ENCODE measurements at regions not wholly inside any gene's neighbourhood (a gene's known extent, or its start where the extent isn't known, plus 50 kb on each side); places are given as distances from the start of the nearest gene placed in this dataset.

DNA sequence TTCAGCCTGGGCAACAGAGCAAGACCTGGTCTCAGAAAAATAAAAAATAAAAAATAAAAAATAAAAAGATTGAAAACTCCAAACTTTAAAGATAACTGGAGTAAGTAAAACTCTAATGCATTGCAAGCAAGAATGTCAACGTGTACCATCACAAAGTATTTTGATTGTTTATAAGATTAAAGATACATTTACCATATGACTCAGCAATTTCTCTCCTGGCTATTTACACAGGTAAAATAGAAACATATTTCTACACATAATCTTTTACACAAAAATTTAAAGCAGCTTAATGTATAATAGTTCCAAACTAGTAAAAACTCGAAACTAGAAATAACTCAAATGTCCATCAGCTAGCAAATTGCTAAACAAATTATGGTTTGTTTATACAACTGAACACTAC lies 456.1 kb upstream of the RGS18 start (continued):
- TF ChIP-seq ELF1 (tag; IDR thresholded peaks at IDR 0.05) (no peak), TAF1 (IDR thresholded peaks at IDR 0.05; ENCODE audit: control insufficient read depth, extremely low read depth, insufficient read depth, low read length, severe bottlenecking) (no peak), C11orf30 (IDR thresholded peaks at IDR 0.05; ENCODE audit: low read depth) (peak; percentile 56; the same call in 1 of the 2 replicates), RFX1 (IDR thresholded peaks at IDR 0.05) (no peak), MIER1 (IDR thresholded peaks at IDR 0.05; ENCODE audit: low read depth) (no peak), ZNF780A (CRISPR knock-in tag; IDR thresholded peaks at IDR 0.05) (no peak), MECOM (CRISPR knock-in tag; IDR thresholded peaks at IDR 0.05) (no peak), NFE2L1 (tag; IDR thresholded peaks at IDR 0.05; ENCODE audit: borderline replicate concordance, low read depth) (peak; percentile 73), TGIF2 (CRISPR knock-in tag; IDR thresholded peaks at IDR 0.05) (no peak), GABPB2 (CRISPR knock-in tag; conservative IDR thresholded peaks at IDR 0.05) (no peak), ZNF24 (IDR thresholded peaks at IDR 0.05) (no peak), PURB (CRISPR knock-in tag; IDR thresholded peaks at IDR 0.05; ENCODE audit: low read depth) (no peak), CBFA2T2 (conservative IDR thresholded peaks at IDR 0.05) (no peak), ZNF316 (IDR thresholded peaks at IDR 0.05) (peak; percentile 83), CTBP1 (IDR thresholded peaks at IDR 0.05; ENCODE audit: borderline replicate concordance) (no peak), HNRNPK (IDR thresholded peaks at IDR 0.05; ENCODE audit: low read depth, low read length, poor library complexity, severe bottlenecking) (no peak), OTX1 (CRISPR knock-in tag; IDR thresholded peaks at IDR 0.05) (no peak), MAFG (tag; conservative IDR thresholded peaks at IDR 0.05) (peak; percentile 59), ZNF77 (CRISPR knock-in tag; IDR thresholded peaks at IDR 0.05) (no peak), HDAC6 (IDR thresholded peaks at IDR 0.05; ENCODE audit: low read depth, low read length) (no peak), MAFF (IDR thresholded peaks at IDR 0.05; ENCODE audit: low read length) (peak; percentile 52; the same call in 1 of the 2 replicates), MYBL2 (IDR thresholded peaks at IDR 0.05; ENCODE audit: low read depth) (no peak), MYBL2 (CRISPR knock-in tag; IDR thresholded peaks at IDR 0.05; ENCODE audit: borderline replicate concordance) (no peak), ZNF12 (CRISPR knock-in tag; IDR thresholded peaks at IDR 0.05) (no peak)
- TF ChIP-seq, protein P1, sequence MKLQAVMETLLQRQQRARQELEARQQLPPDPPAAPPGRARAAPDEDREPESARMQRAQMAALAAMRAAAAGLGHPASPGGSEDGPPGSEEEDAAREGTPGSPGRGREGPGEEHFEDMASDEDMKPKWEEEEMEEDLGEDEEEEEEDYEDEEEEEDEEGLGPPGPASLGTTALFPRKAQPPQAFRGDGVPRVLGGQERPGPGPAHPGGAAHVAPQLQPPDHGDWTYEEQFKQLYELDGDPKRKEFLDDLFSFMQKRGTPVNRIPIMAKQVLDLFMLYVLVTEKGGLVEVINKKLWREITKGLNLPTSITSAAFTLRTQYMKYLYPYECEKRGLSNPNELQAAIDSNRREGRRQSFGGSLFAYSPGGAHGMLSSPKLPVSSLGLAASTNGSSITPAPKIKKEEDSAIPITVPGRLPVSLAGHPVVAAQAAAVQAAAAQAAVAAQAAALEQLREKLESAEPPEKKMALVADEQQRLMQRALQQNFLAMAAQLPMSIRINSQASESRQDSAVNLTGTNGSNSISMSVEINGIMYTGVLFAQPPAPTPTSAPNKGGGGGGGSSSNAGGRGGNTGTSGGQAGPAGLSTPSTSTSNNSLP (IDR thresholded peaks at IDR 0.05; ENCODE audit: borderline replicate concordance, low read depth, low read length): no peak
- TF ChIP-seq, protein P2, sequence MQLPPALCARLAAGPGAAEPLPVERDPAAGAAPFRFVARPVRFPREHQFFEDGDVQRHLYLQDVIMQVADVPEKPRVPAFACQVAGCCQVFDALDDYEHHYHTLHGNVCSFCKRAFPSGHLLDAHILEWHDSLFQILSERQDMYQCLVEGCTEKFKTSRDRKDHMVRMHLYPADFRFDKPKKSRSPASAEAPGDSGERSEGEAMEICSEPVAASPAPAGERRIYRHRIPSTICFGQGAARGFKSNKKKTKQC (CRISPR knock-in tag; IDR thresholded peaks at IDR 0.05): no peak
- TF ChIP-seq, protein P3, sequence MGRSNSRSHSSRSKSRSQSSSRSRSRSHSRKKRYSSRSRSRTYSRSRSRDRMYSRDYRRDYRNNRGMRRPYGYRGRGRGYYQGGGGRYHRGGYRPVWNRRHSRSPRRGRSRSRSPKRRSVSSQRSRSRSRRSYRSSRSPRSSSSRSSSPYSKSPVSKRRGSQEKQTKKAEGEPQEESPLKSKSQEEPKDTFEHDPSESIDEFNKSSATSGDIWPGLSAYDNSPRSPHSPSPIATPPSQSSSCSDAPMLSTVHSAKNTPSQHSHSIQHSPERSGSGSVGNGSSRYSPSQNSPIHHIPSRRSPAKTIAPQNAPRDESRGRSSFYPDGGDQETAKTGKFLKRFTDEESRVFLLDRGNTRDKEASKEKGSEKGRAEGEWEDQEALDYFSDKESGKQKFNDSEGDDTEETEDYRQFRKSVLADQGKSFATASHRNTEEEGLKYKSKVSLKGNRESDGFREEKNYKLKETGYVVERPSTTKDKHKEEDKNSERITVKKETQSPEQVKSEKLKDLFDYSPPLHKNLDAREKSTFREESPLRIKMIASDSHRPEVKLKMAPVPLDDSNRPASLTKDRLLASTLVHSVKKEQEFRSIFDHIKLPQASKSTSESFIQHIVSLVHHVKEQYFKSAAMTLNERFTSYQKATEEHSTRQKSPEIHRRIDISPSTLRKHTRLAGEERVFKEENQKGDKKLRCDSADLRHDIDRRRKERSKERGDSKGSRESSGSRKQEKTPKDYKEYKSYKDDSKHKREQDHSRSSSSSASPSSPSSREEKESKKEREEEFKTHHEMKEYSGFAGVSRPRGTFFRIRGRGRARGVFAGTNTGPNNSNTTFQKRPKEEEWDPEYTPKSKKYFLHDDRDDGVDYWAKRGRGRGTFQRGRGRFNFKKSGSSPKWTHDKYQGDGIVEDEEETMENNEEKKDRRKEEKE (IDR thresholded peaks at IDR 0.05; ENCODE audit: borderline replicate concordance in 1 of 2, control insufficient read depth in 1 of 2, low read depth in 2 of 2, low read length in 1 of 2): no peak
